Liver (tissue), 3 donors: ENCODE measurements at regions not wholly inside any gene's neighbourhood (a gene's known extent, or its start where the extent isn't known, plus 50 kb on each side); places are given as distances from the start of the nearest gene placed in this dataset.

ENCODE experiments used
- CTCF ChIP-seq: fragments of 150-350 bp; IDR thresholded peaks from 2 replicates; pipeline ENCODE4 v1.5.1; 2017; ENCODE audit warnings: improper control_type of control experiment, low read depth, low read length; ENCODE audit not compliant: missing input control
- GABPA ChIP-seq, 2 donors: IDR thresholded peaks in 1 of 2; conservative IDR thresholded peaks in 1 of 2; 2 replicates each; pipeline ENCODE4 v1.6.1; 2016; ENCODE audit warnings: antibody characterized with exemption in 2 of 2, mild to moderate bottlenecking in 1 of 2, moderate library complexity in 1 of 2
- YY1 ChIP-seq: IDR thresholded peaks from 2 replicates; pipeline ENCODE4 v1.6.1; 2016; ENCODE audit warnings: antibody characterized with exemption, mild to moderate bottlenecking
- donor health status: healthy.
- donor health status: healthy.

- no peak for TF ChIP-seq CTCF
- no peak for TF ChIP-seq GABPA (IDR thresholded peaks at IDR 0.05 in 1 of 2, conservative IDR thresholded peaks at IDR 0.05 in 1 of 2)
- TF ChIP-seq YY1, result no peak
Observed at GRCh38 chr2:104504331-104505073, 349.4 kb upstream of the POU3F3 start.
